GM13977 (cell line): ENCODE measurements at regions not wholly inside any gene's neighbourhood (a gene's known extent, or its start where the extent isn't known, plus 50 kb on each side); places are given as distances from the start of the nearest gene placed in this dataset.
"Not testable (repeated sequence)": the region's sequence is repeated elsewhere in the genome, so short reads cannot be mapped to it uniquely, and the experiment has no call there.

Experiments
- DNase-seq: peaks from one replicate; pipeline ENCODE4 v3.0.0; 2012; ENCODE audit warnings: low spot score
- in situ Hi-C: fragments of 300-500 bp; cut with MboI; formaldehyde crosslinking; loops from one replicate; pipeline ENCODE4 v1.12.0; 2022; ENCODE audit warnings: low sequenced_read_pairs, low pct_unique_long_range_greater_than_20kb, mixed read lengths, inconsistent platforms; ENCODE audit not compliant: unreplicated experiment
- TF ChIP-seq, protein P1 (sequence below): IDR thresholded peaks from 2 replicates; pipeline ENCODE4 v1.5.1; 2012; ENCODE audit warnings: mild to moderate bottlenecking, control low read depth; ENCODE audit not compliant: insufficient read depth; ENCODE audit errors: extremely low read depth, missing control alignments

DNA sequence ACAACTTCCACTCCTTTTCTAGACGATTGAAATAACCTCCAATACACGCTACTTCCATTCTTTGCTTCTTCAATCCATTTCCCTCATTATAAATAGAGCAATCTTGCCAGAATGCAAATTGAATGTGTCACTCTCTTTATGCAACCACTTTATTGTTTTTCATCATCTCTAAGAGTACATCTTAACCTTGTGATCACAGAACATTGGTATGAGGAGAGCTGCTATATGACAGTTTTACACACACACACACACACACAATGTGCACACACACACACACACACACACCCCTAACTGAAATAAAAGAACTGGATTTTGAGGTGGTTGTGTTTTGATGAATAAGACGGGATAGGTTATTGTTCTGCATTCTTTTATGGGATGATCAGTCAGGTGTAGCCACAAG is 187.0 kb downstream of the HDGFL1 start:
- in situ Hi-C loops, result no loop called here
- no peak for DNase-seq
- TF ChIP-seq, protein P1, sequence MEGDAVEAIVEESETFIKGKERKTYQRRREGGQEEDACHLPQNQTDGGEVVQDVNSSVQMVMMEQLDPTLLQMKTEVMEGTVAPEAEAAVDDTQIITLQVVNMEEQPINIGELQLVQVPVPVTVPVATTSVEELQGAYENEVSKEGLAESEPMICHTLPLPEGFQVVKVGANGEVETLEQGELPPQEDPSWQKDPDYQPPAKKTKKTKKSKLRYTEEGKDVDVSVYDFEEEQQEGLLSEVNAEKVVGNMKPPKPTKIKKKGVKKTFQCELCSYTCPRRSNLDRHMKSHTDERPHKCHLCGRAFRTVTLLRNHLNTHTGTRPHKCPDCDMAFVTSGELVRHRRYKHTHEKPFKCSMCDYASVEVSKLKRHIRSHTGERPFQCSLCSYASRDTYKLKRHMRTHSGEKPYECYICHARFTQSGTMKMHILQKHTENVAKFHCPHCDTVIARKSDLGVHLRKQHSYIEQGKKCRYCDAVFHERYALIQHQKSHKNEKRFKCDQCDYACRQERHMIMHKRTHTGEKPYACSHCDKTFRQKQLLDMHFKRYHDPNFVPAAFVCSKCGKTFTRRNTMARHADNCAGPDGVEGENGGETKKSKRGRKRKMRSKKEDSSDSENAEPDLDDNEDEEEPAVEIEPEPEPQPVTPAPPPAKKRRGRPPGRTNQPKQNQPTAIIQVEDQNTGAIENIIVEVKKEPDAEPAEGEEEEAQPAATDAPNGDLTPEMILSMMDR, result no peak

DNA sequence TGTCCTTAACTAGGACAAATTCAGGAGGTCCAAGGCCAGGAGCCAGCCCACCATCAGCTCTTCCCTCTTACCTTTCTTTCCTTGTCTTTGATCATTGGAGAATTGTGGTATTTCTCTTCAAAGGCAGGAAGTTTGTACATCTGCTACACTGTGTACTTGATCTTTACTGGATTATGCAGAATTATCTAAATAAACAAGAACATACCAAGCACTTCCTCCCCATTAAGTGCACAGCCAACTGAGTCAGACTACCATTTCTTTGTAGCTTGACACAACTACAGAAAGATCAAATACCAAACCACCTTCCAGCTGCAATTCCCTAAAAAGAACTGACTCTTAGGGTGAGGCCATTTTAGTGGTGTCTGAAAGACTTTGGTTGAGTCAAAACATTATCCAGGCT is 195.1 kb downstream of the HDGFL1 start:
- TF ChIP-seq, protein P1, result no peak
- no peak for DNase-seq
- in situ Hi-C loops, result no loop called here

DNA sequence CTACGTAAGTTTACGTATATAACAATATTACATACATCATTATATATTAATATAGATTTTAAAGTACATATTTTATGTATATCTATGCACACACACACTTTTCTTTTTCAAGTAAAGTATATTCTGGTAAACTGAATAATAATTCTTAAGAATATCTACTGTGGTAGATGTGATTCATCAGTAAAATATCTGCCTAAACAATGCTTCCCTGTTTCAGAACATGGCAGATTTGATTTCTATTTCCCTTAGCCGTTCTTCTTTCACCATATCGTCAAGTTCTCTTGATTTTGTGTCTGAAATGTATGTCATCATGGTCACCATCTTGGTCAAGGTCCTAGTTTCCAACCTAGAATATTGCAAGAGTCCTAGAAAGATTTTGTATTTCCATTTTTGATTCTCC is 195.6 kb downstream of the HDGFL1 start:
- TF ChIP-seq, protein P1, result no peak
- DNase-seq, result no peak
- in situ Hi-C loops, result no loop called here

DNA sequence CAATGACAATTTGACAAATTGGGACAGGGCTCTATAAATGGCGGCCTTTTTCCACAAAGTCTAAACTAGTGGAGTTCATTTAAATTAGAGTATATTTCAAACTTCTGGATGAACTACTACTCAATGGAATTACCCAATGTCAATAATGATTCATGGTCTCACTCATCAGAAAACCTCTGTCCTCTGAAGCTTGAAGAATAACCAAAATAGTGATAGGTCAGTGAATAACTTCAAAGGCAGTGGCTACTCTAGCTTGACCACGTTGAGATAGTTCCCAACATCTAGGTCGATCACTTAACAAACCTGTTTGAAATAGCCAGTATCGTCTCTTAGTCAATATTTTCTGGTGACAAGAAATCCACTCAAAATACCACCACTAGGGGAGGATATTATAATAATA is 197.6 kb downstream of the HDGFL1 start:
- TF ChIP-seq, protein P1, result no peak
- no peak for DNase-seq
- in situ Hi-C loops, result no loop called here

DNA sequence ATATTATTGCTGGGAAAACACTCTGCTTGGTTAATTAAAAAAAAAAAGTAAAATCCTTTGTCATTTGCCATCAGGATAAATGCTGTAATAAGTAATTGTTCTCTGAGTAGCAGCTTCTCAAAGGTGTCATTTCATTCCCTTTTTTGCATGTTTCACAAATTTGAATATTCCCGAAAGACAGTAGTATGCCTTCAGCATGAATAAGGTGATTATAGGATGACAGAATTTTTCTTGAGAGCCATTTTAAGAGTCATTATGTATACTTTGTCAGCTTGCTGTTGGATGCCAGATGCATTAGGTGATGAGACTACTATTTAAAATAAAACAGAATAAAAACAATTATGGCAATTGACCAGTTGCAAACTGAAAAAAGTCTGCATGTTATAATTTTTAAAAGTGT is 200.7 kb downstream of the HDGFL1 start:
- DNase-seq, result no peak
- in situ Hi-C loops, result no loop called here
- TF ChIP-seq, protein P1, result no peak

DNA sequence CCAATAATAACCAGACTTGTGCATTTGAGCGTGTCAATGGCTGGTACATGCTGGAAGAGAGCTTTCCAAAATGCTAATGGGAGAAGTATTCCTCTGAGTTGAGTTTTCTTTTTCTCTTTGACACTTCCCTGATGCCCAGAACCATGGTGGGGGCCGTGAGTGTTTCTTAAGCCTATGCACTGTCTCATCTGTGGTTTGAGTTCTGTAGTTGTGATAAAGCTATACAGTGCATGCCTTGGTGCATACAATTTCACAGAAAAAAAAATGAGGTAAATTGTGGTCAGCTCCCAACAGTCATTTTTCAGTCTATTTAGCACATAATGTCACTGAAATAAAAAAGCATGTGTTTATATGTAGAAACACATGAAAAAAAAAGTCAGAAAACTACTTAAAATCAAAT is 204.8 kb downstream of the HDGFL1 start:
- TF ChIP-seq, protein P1, result no peak

DNA sequence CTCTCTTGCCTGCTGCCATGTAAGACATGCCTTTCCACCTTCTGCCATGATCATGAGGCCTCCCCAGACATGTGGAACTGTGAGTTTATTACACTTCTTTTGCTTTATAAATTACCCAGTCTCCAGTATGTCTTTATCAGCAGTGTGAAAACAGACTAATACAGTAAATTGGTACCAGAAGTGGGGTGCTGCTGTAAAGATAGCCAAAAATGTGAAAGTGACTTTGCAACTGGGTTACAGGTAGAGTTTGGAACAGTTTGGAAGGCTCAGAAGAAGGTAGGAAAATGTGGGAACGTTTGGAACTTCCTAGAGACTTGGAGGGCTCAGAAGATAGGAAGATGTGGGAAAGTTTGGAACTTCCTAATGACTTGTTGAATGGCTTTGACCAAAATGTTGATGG is 209.1 kb downstream of the HDGFL1 start:
- in situ Hi-C loops, DNase-seq: not testable (repeated sequence)

More for the DNA sequence above, 204.8 kb downstream of the HDGFL1 start:
- in situ Hi-C loops, result no loop called here
- no peak for DNase-seq

DNA sequence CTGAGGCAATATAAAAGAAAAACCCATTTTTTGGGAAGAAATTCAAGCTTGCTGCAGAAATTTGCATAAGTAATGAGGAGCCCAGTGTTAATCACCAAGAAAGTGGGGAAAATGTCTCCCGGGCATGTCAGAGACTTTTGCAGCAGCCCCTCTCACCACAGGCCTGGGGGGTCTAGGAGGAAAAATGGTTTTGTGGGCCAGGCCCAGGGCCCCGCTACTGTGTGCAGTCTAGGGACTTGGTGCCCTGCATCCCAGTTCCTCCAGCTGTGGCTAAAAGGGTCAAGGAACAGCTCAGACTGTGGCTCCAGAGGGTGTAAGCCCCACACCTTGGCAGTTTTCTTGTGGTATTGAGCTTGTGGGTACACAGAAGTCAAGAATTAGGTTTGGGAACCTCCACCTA is 209.7 kb downstream of the HDGFL1 start:
- DNase-seq, result no peak
- TF ChIP-seq, protein P1, result no peak
- in situ Hi-C loops, result no loop called here
